K562 (cell line): ENCODE measurements at regions not wholly inside any gene's neighbourhood (a gene's known extent, or its start where the extent isn't known, plus 50 kb on each side); places are given as distances from the start of the nearest gene placed in this dataset.

Experiments used
- ATAC-seq: fragments of 200-7000 bp; cut with Tn5 transposase; 3 replicates; pipeline ENCODE4 v1.9.1; 2020; ENCODE audit warnings: moderate library complexity
- BruUV-seq: library from RNA; stranded (reverse); fragments of 400-500 nt; replicated peaks from 2 replicates; lab custom pipeline; 2021; lab: Mats Ljungman, UMichigan
- CTCF ChIA-PET: fragments of 300-600 bp; formaldehyde crosslinking; extraction: SDS; loops from one replicate; lab custom pipeline; 2021; ENCODE audit warnings: low intra/inter-chr PET ratio; lab: Yijun Ruan, JAX
- POLR2A ChIA-PET: fragments of 300-600, 350-650 bp; sonication (Branson Sonifier 250); formaldehyde crosslinking; extraction: SDS; loops from one replicate; lab custom pipeline; 2021; ENCODE audit warnings: antibody characterized with exemption, inconsistent platforms; lab: Yijun Ruan, JAX
- DNase-seq, 4 experiments: peaks; one replicate each; pipeline versions ENCODE4 v3.0.0 to v3.0.0-alpha.2; 2011 to 2018; ENCODE audit warnings: low spot score in 3 of 4, mixed read lengths in 3 of 4; ENCODE audit errors: extremely low read depth in 1 of 4
- FAIRE-seq: peaks from 2 replicates; lab custom pipeline; 2011; peaks lifted over from hg19 to GRCh38; lab: Jason Lieb, UNC
- H2AFZ ChIP-seq: 2 replicates; pipeline ENCODE4 v1.6.0; 2011; ENCODE audit warnings: low read depth, low read length, control low read depth, inconsistent platforms
- H3K27ac ChIP-seq: fragments of 200-600 bp; 3 replicates; pipeline ENCODE4 v1.8.0; 2011; ENCODE audit warnings: low read depth, mild to moderate bottlenecking, control low read depth, inconsistent platforms, low read length, moderate library complexity, mixed read lengths; ENCODE audit errors: extremely low read depth
- H3K27me3 ChIP-seq, 2 experiments: fragments of 300-600 bp in 1 of 2; 2 replicates in 1 of 2; 3 replicates in 1 of 2; pipeline versions ENCODE4 v1.6.0 to v1.8.0; 2011; ENCODE audit warnings: inconsistent platforms in 2 of 2, low read length in 2 of 2, mild to moderate bottlenecking in 1 of 2, mixed read lengths in 1 of 2, moderate library complexity in 1 of 2; ENCODE audit not compliant: control insufficient read depth in 2 of 2, insufficient read depth in 2 of 2
- H3K36me3 ChIP-seq: fragments of 300-600 bp; 3 replicates; pipeline ENCODE4 v1.8.0; 2011; ENCODE audit warnings: mild to moderate bottlenecking, low read length, inconsistent platforms; ENCODE audit not compliant: control insufficient read depth, insufficient read depth
- H3K4me1 ChIP-seq, 2 experiments: fragments of 200-600 bp in 1 of 2; replicated peaks in 1 of 2; 2 replicates in 1 of 2; 3 replicates in 1 of 2; pipeline versions ENCODE4 v1.5.1 to v1.8.0; 2011; ENCODE audit warnings: inconsistent platforms in 2 of 2, low read length in 2 of 2, mild to moderate bottlenecking in 1 of 2, mixed read lengths in 1 of 2, moderate library complexity in 1 of 2; ENCODE audit not compliant: control insufficient read depth in 2 of 2, insufficient read depth in 2 of 2
- H3K4me2 ChIP-seq: 2 replicates; pipeline ENCODE4 v1.6.1; 2011; ENCODE audit warnings: low read length, control low read depth, inconsistent platforms, mixed read lengths; ENCODE audit not compliant: insufficient read depth
- H3K4me3 ChIP-seq: fragments of 200-600 bp; sonication (generic), shearing (Covaris generic); 2 replicates; pipeline ENCODE4 v1.5.1; 2016; ENCODE audit warnings: control low read depth, inconsistent platforms
- H3K79me2 ChIP-seq: fragments of 200-600 bp; 3 replicates; pipeline ENCODE4 v1.8.0; 2011; ENCODE audit warnings: low read length, inconsistent platforms; ENCODE audit not compliant: control insufficient read depth, insufficient read depth
- H3K9ac ChIP-seq, 2 experiments: 2 replicates each; pipeline versions ENCODE4 v1.6.0 to v1.6.1; 2011; ENCODE audit warnings: low read depth in 2 of 2, low read length in 2 of 2, control low read depth in 1 of 2, inconsistent platforms in 1 of 2, mild to moderate bottlenecking in 1 of 2, mixed read lengths in 1 of 2; ENCODE audit not compliant: insufficient read depth in 1 of 2
- H3K9me1 ChIP-seq: one replicate; pipeline ENCODE4 v1.6.0; 2011; ENCODE audit warnings: inconsistent platforms, mild to moderate bottlenecking, low read length, moderate library complexity; ENCODE audit not compliant: control insufficient read depth, insufficient read depth
- H3K9me3 ChIP-seq: replicated peaks from 2 replicates; pipeline ENCODE4 v1.5.1; 2011; ENCODE audit warnings: low read depth, low read length, inconsistent platforms; ENCODE audit not compliant: control insufficient read depth, insufficient read depth
- H4K20me1 ChIP-seq: replicated peaks from 2 replicates; pipeline ENCODE4 v1.6.1; 2011; ENCODE audit warnings: low read length, inconsistent platforms, mixed read lengths; ENCODE audit not compliant: control insufficient read depth, insufficient read depth
- BRF1 ChIP-seq: IDR thresholded peaks from 3 replicates; pipeline ENCODE4 v1.6.1; 2011; ENCODE audit warnings: borderline replicate concordance, mild to moderate bottlenecking; ENCODE audit not compliant: insufficient read length; ENCODE audit errors: extremely low read depth
- L3MBTL2 ChIP-seq: fragments of 450-650 bp; IDR thresholded peaks from 2 replicates; pipeline ENCODE4 v1.6.1; 2016; ENCODE audit warnings: mild to moderate bottlenecking, moderate library complexity
- MLX ChIP-seq, 2 experiments: fragments of 450-650 bp in 1 of 2; sonication (generic) in 1 of 2; formaldehyde crosslinking; conservative IDR thresholded peaks; 2 replicates each; pipeline versions ENCODE4 v1.4.0 to v1.8.1; 2020 to 2022; ENCODE audit warnings: mild to moderate bottlenecking in 1 of 2, missing genetic modification reagents in 1 of 2
- NR1H2 ChIP-seq: sonication (generic); formaldehyde crosslinking; IDR thresholded peaks from 2 replicates; pipeline ENCODE4 v1.4.0; 2020; ENCODE audit warnings: mild to moderate bottlenecking, missing genetic modification reagents
- PTRF ChIP-seq: fragments of 450-650 bp; IDR thresholded peaks from 2 replicates; pipeline ENCODE4 v1.6.1; 2016; ENCODE audit warnings: mild to moderate bottlenecking, missing genetic modification characterization, missing compliant biosample characterization
- RHOXF2B ChIP-seq: fragments of 250-450 bp; sonication (Bioruptor Pico); conservative IDR thresholded peaks from 2 replicates; pipeline ENCODE4 v1.5.1; 2021
- TAF7 ChIP-seq: fragments of 450-650 bp; IDR thresholded peaks from 2 replicates; pipeline ENCODE4 v1.6.1; 2016; ENCODE audit warnings: missing genetic modification characterization, missing compliant biosample characterization
- ZBTB43 ChIP-seq: sonication (generic); formaldehyde crosslinking; IDR thresholded peaks from 2 replicates; pipeline ENCODE4 v1.8.0; 2023; ENCODE audit warnings: mild to moderate bottlenecking, missing genetic modification reagents
- ZNF280B ChIP-seq: fragments of 250-450 bp; sonication (Bioruptor Pico); IDR thresholded peaks from 2 replicates; pipeline ENCODE4 v1.5.1; 2021; ENCODE audit warnings: mild to moderate bottlenecking
- WGBS: fragments of 100-300 bp; shearing (Covaris generic); methylation state at CpG from one replicate; pipeline ENCODE4 v1.1.6; 2016; ENCODE audit warnings: low coverage, mixed read lengths; ENCODE audit not compliant: insufficient coverage; ENCODE audit errors: missing lambda C conversion rate; 5-methylcytosine and 5-hydroxymethylcytosine counted together
- in situ Hi-C: fragments of 300-500 bp; cut with MboI; formaldehyde crosslinking; loops from 4 replicates; pipeline ENCODE4 v1.15.0; 2018; ENCODE audit warnings: inconsistent platforms, mixed read lengths
- intact Hi-C: fragments of 100-400 bp; cut with micrococcal nuclease; formaldehyde crosslinking; loops from 2 replicates; pipeline ENCODE4 v1.14.2; 2022

- TF ChIP-seq ZNF280B (CRISPR knock-in tag): no peak
- TF ChIP-seq, all 486 proteins: peak for 0
Observed at GRCh38 chr14:100988011-100988410, 84.5 kb upstream of the RTL1 start (continued).

DNA sequence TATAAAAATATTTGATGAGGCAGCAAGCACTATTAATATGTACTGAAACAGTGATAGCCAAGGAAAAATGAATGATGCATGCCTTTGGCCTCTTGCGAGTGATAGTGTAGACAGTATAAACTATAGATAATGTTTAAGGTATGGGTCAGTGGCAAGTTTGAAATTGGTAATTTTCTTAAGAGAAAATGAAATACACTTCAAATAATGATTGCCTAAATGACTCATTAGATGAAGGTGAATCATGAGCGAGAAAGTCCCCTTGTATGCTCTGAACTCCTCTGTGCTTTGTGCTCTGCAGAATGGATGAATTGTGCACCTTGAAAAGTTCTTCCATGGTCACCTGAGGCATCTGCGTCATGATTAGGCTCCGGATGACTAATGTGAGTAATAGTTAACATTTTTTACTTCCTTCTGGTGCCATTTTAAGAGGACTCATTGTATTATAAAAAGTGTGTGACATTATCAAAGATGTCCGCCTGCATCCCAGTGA is 84.9 kb upstream of the RTL1 start:
- 6% methylated on average over 5 of the region's 5 CpGs for WGBS
- H3K9ac ChIP-seq: no peak overlapping the region
- H3K79me2 ChIP-seq: no peaks in the 10 kb centered on the region
- no peak overlapping the region for H2AFZ ChIP-seq
- no peak overlapping the region for H3K27ac ChIP-seq
- TF ChIP-seq BRF1 (no peak), TAF7 (tag) (no peak), RHOXF2B (CRISPR knock-in tag) (no peak), PTRF (tag) (no peak), L3MBTL2 (no peak), MLX (CRISPR knock-in tag; conservative IDR thresholded peaks at IDR 0.05) (no peak), ZBTB43 (CRISPR knock-in tag) (no peak), NR1H2 (CRISPR knock-in tag) (no peak)
- intact Hi-C loops (no loop called here), in situ Hi-C loops (no loop called here)
- H3K9me1 ChIP-seq: no peaks in the 10 kb centered on the region
- FAIRE-seq (no peak), DNase-seq (no peak), ATAC-seq (no peak)
- no peak overlapping the region for H3K4me3 ChIP-seq
- H3K9me3 ChIP-seq: no peaks in the 10 kb centered on the region
- no TSS peak for BruUV-seq
- ChIA-PET CTCF (no interaction called here), POLR2A (no interaction called here)
- H3K36me3 ChIP-seq: no peaks in the 10 kb centered on the region
- H3K4me2 ChIP-seq: no peak overlapping the region
- no peaks in the 10 kb centered on the region for H3K27me3 ChIP-seq
- H3K4me1 ChIP-seq: no peaks in the 10 kb centered on the region
- H4K20me1 ChIP-seq: no peaks in the 10 kb centered on the region
